Stimulated activated CD4-positive, alpha-beta T cell treated with anti-CD3 and anti-CD28 coated beads, TNF-alpha, amount 100 ng/mL, for 1 hour (primary cell): ENCODE measurements at regions not wholly inside any gene's neighbourhood (a gene's known extent, or its start where the extent isn't known, plus 50 kb on each side); places are given as distances from the start of the nearest gene placed in this dataset.
"Not testable (repeated sequence)": the region's sequence is repeated elsewhere in the genome, so short reads cannot be mapped to it uniquely, and the experiment has no call there.

ENCODE experiments used
- DNase-seq, 3 donors: peaks; one replicate each; pipeline ENCODE4 v3.0.0-alpha.2; 2020; ENCODE audit warnings: low read depth in 3 of 3, low spot score in 1 of 3

GRCh38 chr13:71218960-71219359, 648.0 kb downstream of the DACH1 start:
- no peak for DNase-seq

GRCh38 chr13:71217827-71218226, 649.2 kb downstream of the DACH1 start:
- no peak for DNase-seq

GRCh38 chr13:71214821-71215220, 652.2 kb downstream of the DACH1 start:
- no peak for DNase-seq

GRCh38 chr13:71214357-71214756, 652.6 kb downstream of the DACH1 start:
- DNase-seq, result no peak

- no peak for DNase-seq
These were observed 653.7 kb downstream of the DACH1 start for GRCh38 chr13:71213252-71213821.

GRCh38 chr13:71210861-71211260, 656.1 kb downstream of the DACH1 start:
- no peak for DNase-seq

- no peak for DNase-seq
These were observed 657.8 kb downstream of the DACH1 start for GRCh38 chr13:71209217-71209616.

GRCh38 chr13:71184583-71184982, 682.4 kb downstream of the DACH1 start:
- DNase-seq, result not testable (repeated sequence)

- not testable (repeated sequence) for DNase-seq
These were observed 683.7 kb downstream of the DACH1 start for GRCh38 chr13:71183352-71183751.

GRCh38 chr13:71171740-71172139, 695.3 kb downstream of the DACH1 start:
- no peak for DNase-seq

- no peak for DNase-seq
These were observed 697.8 kb downstream of the DACH1 start for GRCh38 chr13:71169180-71169579.

GRCh38 chr13:71156550-71156949, 710.5 kb downstream of the DACH1 start:
- DNase-seq, result no peak

GRCh38 chr13:71149498-71150363, 717.3 kb downstream of the DACH1 start:
- no peak for DNase-seq

- DNase-seq, result no peak
These were observed 718.0 kb downstream of the DACH1 start for GRCh38 chr13:71149046-71149445.

GRCh38 chr13:71148396-71148795, 718.6 kb downstream of the DACH1 start:
- DNase-seq, result no peak

GRCh38 chr13:71144883-71145282, 722.1 kb downstream of the DACH1 start:
- no peak for DNase-seq

GRCh38 chr13:71137101-71137500, 729.9 kb downstream of the DACH1 start:
- DNase-seq, result no peak

GRCh38 chr13:71124230-71124629, 742.8 kb downstream of the DACH1 start:
- DNase-seq, result no peak

GRCh38 chr13:71118779-71119364, 748.1 kb downstream of the DACH1 start:
- DNase-seq, result no peak

GRCh38 chr13:71117920-71118319, 749.1 kb downstream of the DACH1 start:
- DNase-seq, result no peak

- DNase-seq, result no peak
These were observed 751.7 kb downstream of the DACH1 start for GRCh38 chr13:71115301-71115700.

- DNase-seq, result no peak
These were observed 770.6 kb downstream of the DACH1 start for GRCh38 chr13:71096421-71096820.
